ENCODE measurements at regions not wholly inside any gene's neighbourhood (a gene's known extent, or its start where the extent isn't known, plus 50 kb on each side); places are given as distances from the start of the nearest gene placed in this dataset.

DNA sequence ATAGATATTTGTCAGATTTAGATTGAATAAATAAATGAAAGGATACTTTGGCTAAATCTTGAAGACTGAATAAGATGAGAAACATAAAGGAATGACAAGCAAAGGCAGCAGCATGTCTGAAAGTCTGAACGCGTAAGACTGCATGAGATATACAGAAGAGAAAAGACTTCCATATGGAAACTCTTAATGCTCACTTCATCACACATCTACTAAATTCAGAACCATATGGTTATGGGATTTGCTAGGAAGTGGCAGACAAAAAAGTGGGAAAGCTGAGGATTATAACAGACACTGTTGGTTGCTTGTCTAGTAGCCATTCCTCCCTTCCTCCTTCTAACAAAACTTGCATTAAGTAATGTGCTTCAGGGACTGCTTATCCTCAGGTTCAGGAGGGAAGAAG lies 446.7 kb downstream of the KCTD12 start:
- FAIRE-seq (no peak), DNase-seq (no peak)
- Histone ChIP-seq H3K4me3 (ENCODE audit: low read length in 3 of 3) (no peak overlapping the region), H3K27me3 (ENCODE audit: control insufficient read depth, insufficient read depth, low read length) (no peaks in the 10 kb centered on the region), H3K4me1 (ENCODE audit: control insufficient read depth in 2 of 3, insufficient read depth in 2 of 3, low read depth in 1 of 3, low read length in 3 of 3) (no peaks in the 10 kb centered on the region), H3K27ac (ENCODE audit: low read depth in 2 of 2, low read length in 2 of 2) (no peak overlapping the region), H3K9me3 (ENCODE audit: control insufficient read depth in 2 of 3, insufficient read depth in 1 of 3, low read length in 3 of 3) (no peaks in the 10 kb centered on the region), H3K36me3 (ENCODE audit: control insufficient read depth in 2 of 3, insufficient read depth in 3 of 3, low read length in 3 of 3) (no peaks in the 10 kb centered on the region), H3K9ac (ENCODE audit: low read length in 3 of 3) (no peak overlapping the region)
- intact Hi-C loops (cut with DNase I) = no loop called here
- TF ChIP-seq, protein P1, sequence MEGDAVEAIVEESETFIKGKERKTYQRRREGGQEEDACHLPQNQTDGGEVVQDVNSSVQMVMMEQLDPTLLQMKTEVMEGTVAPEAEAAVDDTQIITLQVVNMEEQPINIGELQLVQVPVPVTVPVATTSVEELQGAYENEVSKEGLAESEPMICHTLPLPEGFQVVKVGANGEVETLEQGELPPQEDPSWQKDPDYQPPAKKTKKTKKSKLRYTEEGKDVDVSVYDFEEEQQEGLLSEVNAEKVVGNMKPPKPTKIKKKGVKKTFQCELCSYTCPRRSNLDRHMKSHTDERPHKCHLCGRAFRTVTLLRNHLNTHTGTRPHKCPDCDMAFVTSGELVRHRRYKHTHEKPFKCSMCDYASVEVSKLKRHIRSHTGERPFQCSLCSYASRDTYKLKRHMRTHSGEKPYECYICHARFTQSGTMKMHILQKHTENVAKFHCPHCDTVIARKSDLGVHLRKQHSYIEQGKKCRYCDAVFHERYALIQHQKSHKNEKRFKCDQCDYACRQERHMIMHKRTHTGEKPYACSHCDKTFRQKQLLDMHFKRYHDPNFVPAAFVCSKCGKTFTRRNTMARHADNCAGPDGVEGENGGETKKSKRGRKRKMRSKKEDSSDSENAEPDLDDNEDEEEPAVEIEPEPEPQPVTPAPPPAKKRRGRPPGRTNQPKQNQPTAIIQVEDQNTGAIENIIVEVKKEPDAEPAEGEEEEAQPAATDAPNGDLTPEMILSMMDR (IDR thresholded peaks at IDR 0.05; ENCODE audit: borderline replicate concordance, extremely low read depth, insufficient read depth) = no peak

DNA sequence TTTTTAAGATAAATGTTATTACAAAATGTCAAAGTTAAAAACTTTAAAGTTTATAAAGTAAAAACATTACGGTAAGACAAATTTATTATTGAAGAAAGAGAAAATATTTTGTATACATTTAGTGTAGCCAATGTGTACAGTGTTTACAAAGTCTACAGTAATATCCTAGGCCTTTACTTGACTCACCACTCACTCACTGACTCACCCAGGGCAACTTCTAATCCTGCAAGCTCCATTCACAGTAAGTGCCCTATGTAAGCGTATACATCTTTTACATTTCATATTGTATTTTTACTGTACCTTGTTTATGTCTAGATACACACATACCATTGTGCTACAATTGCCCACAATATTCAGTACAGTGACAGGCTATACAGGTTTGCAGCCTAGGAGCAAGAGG lies 448.2 kb downstream of the KCTD12 start:
- H3K27ac ChIP-seq (ENCODE audit: low read depth in 2 of 2, low read length in 2 of 2) = no peak overlapping the region
- H3K9me3 ChIP-seq (ENCODE audit: control insufficient read depth in 2 of 3, insufficient read depth in 1 of 3, low read length in 3 of 3) = no peaks in the 10 kb centered on the region
- H3K36me3 ChIP-seq (ENCODE audit: control insufficient read depth in 2 of 3, insufficient read depth in 3 of 3, low read length in 3 of 3) = no peaks in the 10 kb centered on the region
- TF ChIP-seq, protein P1 (IDR thresholded peaks at IDR 0.05; ENCODE audit: borderline replicate concordance, extremely low read depth, insufficient read depth) = no peak
- no peaks in the 10 kb centered on the region for H3K4me1 ChIP-seq (ENCODE audit: control insufficient read depth in 2 of 3, insufficient read depth in 2 of 3, low read depth in 1 of 3, low read length in 3 of 3)
- H3K27me3 ChIP-seq (ENCODE audit: control insufficient read depth, insufficient read depth, low read length) = no peaks in the 10 kb centered on the region
- intact Hi-C loops (cut with DNase I) = no loop called here
- no peak overlapping the region for H3K9ac ChIP-seq (ENCODE audit: low read length in 3 of 3)
- no peak for DNase-seq
- FAIRE-seq = no peak
- H3K4me3 ChIP-seq (ENCODE audit: low read length in 3 of 3) = no peak overlapping the region

DNA sequence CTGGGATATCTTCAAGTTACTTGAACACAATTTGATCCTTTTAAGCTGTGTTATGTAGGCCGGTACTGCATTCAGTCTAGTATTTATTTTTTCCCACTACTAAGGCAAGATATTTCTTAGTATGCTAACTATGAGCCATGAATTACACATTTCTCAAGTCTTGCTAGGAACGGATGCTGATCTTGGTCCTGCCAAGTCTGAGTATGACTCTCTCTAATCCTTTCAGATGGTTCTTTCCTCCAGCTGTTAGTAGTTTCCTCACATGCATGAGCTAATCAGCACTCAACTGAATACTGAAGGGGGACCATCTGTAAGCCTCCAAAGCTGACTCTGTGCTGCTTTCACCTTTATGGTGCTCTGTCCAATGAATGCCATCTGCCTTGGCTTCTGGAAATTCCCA lies 460.3 kb downstream of the KCTD12 start:
- DNase-seq (peak in 1 of 5 donors; percentile 44), FAIRE-seq (no peak)
- H3K4me1 ChIP-seq (ENCODE audit: control insufficient read depth in 2 of 3, insufficient read depth in 2 of 3, low read depth in 1 of 3, low read length in 3 of 3) = no peaks in the 10 kb centered on the region
- H3K27me3 ChIP-seq (ENCODE audit: control insufficient read depth, insufficient read depth, low read length) = no peaks in the 10 kb centered on the region
- no peaks in the 10 kb centered on the region for H3K9me3 ChIP-seq (ENCODE audit: control insufficient read depth in 2 of 3, insufficient read depth in 1 of 3, low read length in 3 of 3)
- H3K36me3 ChIP-seq (ENCODE audit: control insufficient read depth in 2 of 3, insufficient read depth in 3 of 3, low read length in 3 of 3) = no peaks in the 10 kb centered on the region
- H3K27ac ChIP-seq (ENCODE audit: low read depth in 2 of 2, low read length in 2 of 2) = no peak overlapping the region
- H3K4me3 ChIP-seq (ENCODE audit: low read length in 3 of 3) = no peak overlapping the region
- H3K9ac ChIP-seq (ENCODE audit: low read length in 3 of 3) = no peak overlapping the region
- TF ChIP-seq, protein P1 (IDR thresholded peaks at IDR 0.05; ENCODE audit: borderline replicate concordance, extremely low read depth, insufficient read depth) = no peak
- intact Hi-C loops (cut with DNase I) = no loop called here

DNA sequence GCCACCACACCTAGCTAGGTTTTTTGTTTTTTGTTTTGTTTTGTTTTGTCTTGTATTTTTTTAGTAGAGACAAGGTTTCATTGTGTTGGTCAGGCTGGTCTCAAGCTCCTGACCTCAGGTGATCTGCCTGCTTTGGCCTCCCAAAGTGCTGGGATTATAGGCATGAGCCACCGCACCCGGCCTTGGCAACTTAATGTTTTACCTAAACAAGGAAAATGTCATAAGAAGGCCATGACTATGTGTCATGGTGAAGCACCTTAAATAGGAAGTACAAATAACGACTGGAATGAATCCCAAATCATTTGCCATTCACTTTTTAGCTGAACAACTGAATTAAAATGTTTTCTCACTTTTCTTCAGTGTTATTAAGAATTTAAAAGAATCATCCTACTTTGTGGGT lies 465.2 kb downstream of the KCTD12 start:
- intact Hi-C loops (cut with DNase I) = no loop called here
- FAIRE-seq = no peak
- H3K4me1 ChIP-seq (ENCODE audit: control insufficient read depth in 2 of 3, insufficient read depth in 2 of 3, low read depth in 1 of 3, low read length in 3 of 3) = no peaks in the 10 kb centered on the region
- no peak overlapping the region for H3K4me3 ChIP-seq (ENCODE audit: low read length in 3 of 3)
- no peaks in the 10 kb centered on the region for H3K9me3 ChIP-seq (ENCODE audit: control insufficient read depth in 2 of 3, insufficient read depth in 1 of 3, low read length in 3 of 3)
- no peaks in the 10 kb centered on the region for H3K36me3 ChIP-seq (ENCODE audit: control insufficient read depth in 2 of 3, insufficient read depth in 3 of 3, low read length in 3 of 3)
- DNase-seq = no peak
- no peak overlapping the region for H3K27ac ChIP-seq (ENCODE audit: low read depth in 2 of 2, low read length in 2 of 2)
- H3K27me3 ChIP-seq (ENCODE audit: control insufficient read depth, insufficient read depth, low read length) = no peaks in the 10 kb centered on the region
- TF ChIP-seq, protein P1 (IDR thresholded peaks at IDR 0.05; ENCODE audit: borderline replicate concordance, extremely low read depth, insufficient read depth) = no peak
- no peak overlapping the region for H3K9ac ChIP-seq (ENCODE audit: low read length in 3 of 3)

Measured in kidney (tissue), 13 donors.